Activated B cell treated with CpG ODN at 0.5 μM for 24 hours (primary cell): ENCODE measurements at regions not wholly inside any gene's neighbourhood (a gene's known extent, or its start where the extent isn't known, plus 50 kb on each side); places are given as distances from the start of the nearest gene placed in this dataset.

Experiments
- ATAC-seq: fragments of 200-7000 bp; cut with Tn5 transposase; one replicate; pipeline ENCODE4 v1.10.0; 2021; ENCODE audit warnings: low read depth, mild to moderate bottlenecking, moderate library complexity
- CTCF ChIA-PET: fragments of 350-600 bp; sonication (Branson Sonifier 250); formaldehyde crosslinking; loops from one replicate; lab custom pipeline; 2021; ENCODE audit warnings: antibody characterized with exemption; lab: Charles Lee
- POLR2A ChIA-PET: fragments of 350-600 bp; sonication (Branson Sonifier 250); formaldehyde crosslinking; loops from one replicate; lab custom pipeline; 2021; ENCODE audit warnings: antibody characterized with exemption; lab: Charles Lee
- DNase-seq: peaks from one replicate; pipeline ENCODE4 v3.0.0; 2022
- H3K27ac Mint-ChIP-seq: one replicate; pipeline ENCODE4 v1.8.0; 2020; ENCODE audit warnings: mixed read lengths
- H3K27me3 Mint-ChIP-seq: one replicate; pipeline ENCODE4 v1.8.0; 2021; ENCODE audit warnings: mixed read lengths
- H3K36me3 Mint-ChIP-seq: one replicate; pipeline ENCODE4 v1.8.0; 2021; ENCODE audit warnings: low read depth, mixed read lengths
- H3K4me1 Mint-ChIP-seq: one replicate; pipeline ENCODE4 v1.8.0; 2021; ENCODE audit warnings: mixed read lengths
- H3K4me3 Mint-ChIP-seq: one replicate; pipeline ENCODE4 v1.8.0; 2020; ENCODE audit warnings: mild to moderate bottlenecking, mixed read lengths
- H3K9me3 Mint-ChIP-seq: one replicate; pipeline ENCODE4 v1.8.0; 2020; ENCODE audit warnings: mixed read lengths
- CTCF ChIP-seq: fragments of 200-600 bp; IDR thresholded peaks from one replicate; pipeline ENCODE4 v1.8.0; 2022; ENCODE audit warnings: antibody characterized with exemption, mild to moderate bottlenecking
- intact Hi-C: fragments of 100-400 bp; cut with micrococcal nuclease; formaldehyde crosslinking; loops from one replicate; pipeline ENCODE4 v1.15.1; 2024

GRCh38 chr10:1933215-1933614 lies 195.9 kb upstream of the ADARB2 start:
- POLR2A ChIA-PET = no interaction called here

GRCh38 chr10:1932692-1933094 lies 195.4 kb upstream of the ADARB2 start:
- DNase-seq = no peak
- intact Hi-C loops = no loop called here
- POLR2A ChIA-PET = no interaction called here
- TF ChIP-seq CTCF = no peak
- no peak for ATAC-seq
- Mint-ChIP-seq H3K4me1 (peaks cover under 1% of the 10 kb centered on the region), H3K36me3 (no peaks in the 10 kb centered on the region), H3K27me3 (peaks cover 7% of the 10 kb centered on the region), H3K9me3 (no peaks in the 10 kb centered on the region), H3K27ac (no peak overlapping the region), H3K4me3 (no peak overlapping the region)
- CTCF ChIA-PET = no interaction called here

More at GRCh38 chr10:1933215-1933614, 195.9 kb upstream of the ADARB2 start:
- CTCF ChIA-PET = no interaction called here
- no peaks in the 10 kb centered on the region for H3K36me3 Mint-ChIP-seq
- H3K4me3 Mint-ChIP-seq = no peak overlapping the region
- peaks cover 7% of the 10 kb centered on the region for H3K27me3 Mint-ChIP-seq
- no peak overlapping the region for H3K27ac Mint-ChIP-seq
- peaks cover 2% of the 10 kb centered on the region for H3K4me1 Mint-ChIP-seq
- intact Hi-C loops = no loop called here
- ATAC-seq = no peak
- no peak for TF ChIP-seq CTCF
- no peaks in the 10 kb centered on the region for H3K9me3 Mint-ChIP-seq
- DNase-seq = no peak

GRCh38 chr10:1928606-1929005 lies 191.3 kb upstream of the ADARB2 start:
- ATAC-seq (no peak), DNase-seq (no peak)
- H3K9me3 Mint-ChIP-seq = no peaks in the 10 kb centered on the region
- TF ChIP-seq CTCF = no peak
- H3K27me3 Mint-ChIP-seq = peaks cover 10% of the 10 kb centered on the region
- no peaks in the 10 kb centered on the region for H3K4me1 Mint-ChIP-seq
- H3K27ac Mint-ChIP-seq = no peak overlapping the region
- no peaks in the 10 kb centered on the region for H3K36me3 Mint-ChIP-seq
- no peak overlapping the region for H3K4me3 Mint-ChIP-seq
- intact Hi-C loops = no loop called here
- CTCF ChIA-PET = no interaction called here
- POLR2A ChIA-PET = no interaction called here

- Mint-ChIP-seq H3K36me3 (no peaks in the 10 kb centered on the region), H3K9me3 (no peaks in the 10 kb centered on the region), H3K4me3 (no peak overlapping the region), H3K27me3 (peaks cover 10% of the 10 kb centered on the region), H3K27ac (no peak overlapping the region), H3K4me1 (peaks cover 2% of the 10 kb centered on the region)
- ChIA-PET POLR2A (no interaction called here), CTCF (no interaction called here)
- no peak for TF ChIP-seq CTCF
- no peak for DNase-seq
- no peak for ATAC-seq
- intact Hi-C loops = no loop called here
These were observed 186.7 kb upstream of the ADARB2 start for GRCh38 chr10:1923998-1924397.

- Mint-ChIP-seq H3K36me3 (no peaks in the 10 kb centered on the region), H3K27me3 (peaks cover 9% of the 10 kb centered on the region), H3K4me3 (no peak overlapping the region), H3K27ac (no peak overlapping the region), H3K4me1 (peaks cover 2% of the 10 kb centered on the region), H3K9me3 (no peaks in the 10 kb centered on the region)
- intact Hi-C loops = no loop called here
- no peak for TF ChIP-seq CTCF
- ChIA-PET CTCF (no interaction called here), POLR2A (no interaction called here)
- no peak for ATAC-seq
- no peak for DNase-seq
These were observed 186.3 kb upstream of the ADARB2 start for GRCh38 chr10:1923586-1923985.
